SJCRH30 (cell line): ENCODE measurements at regions not wholly inside any gene's neighbourhood (a gene's known extent, or its start where the extent isn't known, plus 50 kb on each side); places are given as distances from the start of the nearest gene placed in this dataset.

ENCODE experiments used
- DNase-seq, 2 experiments: peaks; one replicate each; pipeline ENCODE4 v3.0.0-alpha.2; 2015 to 2020
- H3K27ac ChIP-seq: fragments of 250-450 bp; sonication (Bioruptor Pico); 2 replicates; pipeline ENCODE4 v1.5.1; 2020; ENCODE audit warnings: mild to moderate bottlenecking, moderate library complexity
- H3K27me3 ChIP-seq: fragments of 250-450 bp; sonication (Bioruptor Pico); 2 replicates; pipeline ENCODE4 v1.5.1; 2020; ENCODE audit warnings: mild to moderate bottlenecking, moderate library complexity
- H3K36me3 ChIP-seq: fragments of 250-450 bp; sonication (Bioruptor Pico); 2 replicates; pipeline ENCODE4 v1.5.1; 2020; ENCODE audit warnings: mild to moderate bottlenecking, moderate library complexity
- H3K4me1 ChIP-seq: fragments of 250-450 bp; sonication (Bioruptor Pico); 2 replicates; pipeline ENCODE4 v1.5.1; 2020; ENCODE audit warnings: mild to moderate bottlenecking, moderate library complexity
- H3K4me3 ChIP-seq: fragments of 250-450 bp; sonication (Bioruptor Pico); 2 replicates; pipeline ENCODE4 v1.5.1; 2020; ENCODE audit warnings: mild to moderate bottlenecking, moderate library complexity
- H3K9me3 ChIP-seq: fragments of 250-450 bp; sonication (Bioruptor Pico); replicated peaks from 2 replicates; pipeline ENCODE4 v1.5.1; 2020; ENCODE audit warnings: mild to moderate bottlenecking, moderate library complexity

DNA sequence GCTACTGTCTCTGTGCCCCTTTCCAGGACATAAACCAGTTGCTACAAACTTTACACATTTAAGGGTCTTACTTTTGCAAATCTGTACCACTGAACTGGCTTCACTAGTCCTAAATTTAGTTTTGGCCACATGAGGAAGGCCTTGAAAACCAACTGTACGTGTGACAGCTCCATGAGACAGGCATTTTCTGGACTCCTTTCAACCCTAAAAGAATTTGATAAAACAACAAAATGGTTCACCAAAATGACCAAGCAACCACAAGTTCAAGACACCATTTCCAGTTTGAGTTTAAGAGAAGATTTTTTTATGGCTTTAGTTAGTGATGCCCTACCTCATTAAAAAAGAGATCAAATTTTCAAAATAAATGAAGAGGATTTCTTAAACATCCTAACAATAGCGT is 246.4 kb downstream of the ZNF674 start:
- H3K27me3 ChIP-seq = no peaks in the 10 kb centered on the region

DNA sequence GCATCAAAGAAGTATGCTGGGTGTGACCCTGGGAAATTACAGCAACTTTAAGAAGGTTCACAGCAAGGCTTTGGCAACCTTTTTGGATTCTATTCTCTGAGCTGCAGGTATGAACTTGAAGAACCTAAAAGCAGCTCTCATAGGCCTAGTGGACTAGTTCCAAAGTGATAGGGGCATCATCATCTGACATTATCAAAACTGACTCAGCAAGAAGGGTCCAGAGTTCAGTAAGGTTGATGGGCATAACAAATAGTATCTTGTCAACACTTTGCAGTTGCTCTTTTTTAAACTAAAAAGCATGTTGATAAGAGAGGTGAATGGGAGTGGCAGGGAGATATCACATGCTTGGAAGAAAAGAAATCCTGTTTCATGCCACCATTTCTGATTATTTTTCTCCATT is 249.3 kb downstream of the ZNF674 start:
- Histone ChIP-seq H3K4me1 (no peaks in the 10 kb centered on the region), H3K27me3 (no peaks in the 10 kb centered on the region), H3K4me3 (no peak overlapping the region), H3K27ac (no peak overlapping the region), H3K36me3 (no peaks in the 10 kb centered on the region), H3K9me3 (no peaks in the 10 kb centered on the region)
- no peak for DNase-seq

More for the DNA sequence above, 246.4 kb downstream of the ZNF674 start:
- Histone ChIP-seq H3K27ac (no peak overlapping the region), H3K9me3 (no peaks in the 10 kb centered on the region), H3K4me1 (no peaks in the 10 kb centered on the region), H3K36me3 (no peaks in the 10 kb centered on the region), H3K4me3 (no peak overlapping the region)
- no peak for DNase-seq

DNA sequence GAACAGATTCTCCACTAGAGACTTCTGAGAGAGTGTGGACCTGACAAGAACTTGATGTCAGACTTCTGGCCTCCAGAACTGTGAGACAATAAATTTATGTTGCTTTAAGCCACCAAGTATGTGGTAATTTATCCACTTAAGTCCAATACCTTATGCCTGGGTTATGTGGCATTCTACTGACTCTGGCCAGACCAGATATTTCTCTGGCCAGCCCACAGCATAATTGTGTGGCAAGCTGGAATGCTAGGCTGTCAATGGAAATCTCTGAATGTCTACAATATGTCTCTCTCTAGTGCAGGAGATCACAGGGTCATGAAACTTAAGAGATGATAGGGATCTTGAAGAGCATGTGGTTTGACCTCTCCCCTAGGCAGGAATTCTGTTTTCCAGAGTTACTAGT is 251.0 kb downstream of the ZNF674 start:
- no peak overlapping the region for H3K27ac ChIP-seq
- H3K4me3 ChIP-seq = no peak overlapping the region
- no peaks in the 10 kb centered on the region for H3K9me3 ChIP-seq
- no peak for DNase-seq
- no peaks in the 10 kb centered on the region for H3K4me1 ChIP-seq
- H3K36me3 ChIP-seq = no peaks in the 10 kb centered on the region
- H3K27me3 ChIP-seq = no peaks in the 10 kb centered on the region

DNA sequence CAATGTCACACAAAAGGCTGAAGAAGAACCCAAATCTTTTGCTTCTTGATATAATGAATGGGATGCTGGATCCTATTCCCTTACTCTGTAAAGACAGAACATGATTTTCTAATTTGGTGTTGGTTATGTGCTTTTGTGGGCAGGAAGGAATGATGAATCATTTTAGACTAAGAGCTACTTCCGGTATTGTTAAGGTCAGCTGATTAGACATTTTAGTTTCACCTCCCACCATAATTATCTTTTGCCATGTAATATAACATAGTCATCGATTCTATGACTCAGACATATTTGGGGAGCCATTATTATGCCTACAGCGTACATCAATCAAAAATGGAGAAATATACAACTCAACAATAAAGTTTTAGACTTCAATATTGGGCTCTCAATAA is 265.3 kb downstream of the ZNF674 start:
- Histone ChIP-seq H3K4me3 (no peak overlapping the region), H3K27me3 (no peaks in the 10 kb centered on the region), H3K4me1 (no peaks in the 10 kb centered on the region), H3K36me3 (no peaks in the 10 kb centered on the region), H3K9me3 (no peaks in the 10 kb centered on the region), H3K27ac (no peak overlapping the region)
- no peak for DNase-seq

DNA sequence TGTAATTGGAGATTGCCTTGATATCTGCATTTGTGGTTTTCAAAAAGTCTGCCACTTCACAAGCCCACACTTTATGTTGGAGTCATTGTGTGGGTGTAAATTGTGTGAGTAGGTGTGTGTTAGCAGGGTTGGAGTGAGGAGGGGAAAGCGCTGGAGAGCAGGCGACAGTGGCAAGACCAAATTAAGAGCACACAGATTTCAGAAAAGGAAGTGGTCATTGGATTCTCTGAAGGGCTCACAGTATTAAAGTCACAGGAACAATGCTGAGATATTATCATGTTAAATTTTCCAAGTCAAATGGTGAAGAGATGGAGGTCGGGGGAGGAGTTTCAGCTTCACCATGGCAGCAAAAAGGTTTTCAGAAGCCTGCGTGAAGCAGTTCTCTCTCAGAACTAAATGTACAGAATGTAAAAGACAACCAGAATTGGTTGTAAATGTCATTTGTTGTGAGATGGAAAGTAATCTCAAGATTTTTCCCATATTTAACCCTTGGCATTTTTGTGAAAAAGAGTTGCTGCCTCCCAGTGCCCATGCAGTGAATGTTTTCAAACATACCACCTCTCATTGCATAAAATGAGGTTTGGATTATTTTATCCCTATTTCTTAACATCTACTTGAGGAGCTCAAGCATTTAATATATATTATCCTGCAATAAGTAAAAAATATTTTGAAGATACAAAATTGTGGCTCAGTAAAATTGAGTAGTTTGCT is 265.9 kb downstream of the ZNF674 start:
- H3K9me3 ChIP-seq = no peaks in the 10 kb centered on the region
- no peaks in the 10 kb centered on the region for H3K27me3 ChIP-seq
- no peaks in the 10 kb centered on the region for H3K4me1 ChIP-seq
- no peak overlapping the region for H3K4me3 ChIP-seq
- no peak for DNase-seq
- no peaks in the 10 kb centered on the region for H3K36me3 ChIP-seq
- no peak overlapping the region for H3K27ac ChIP-seq

DNA sequence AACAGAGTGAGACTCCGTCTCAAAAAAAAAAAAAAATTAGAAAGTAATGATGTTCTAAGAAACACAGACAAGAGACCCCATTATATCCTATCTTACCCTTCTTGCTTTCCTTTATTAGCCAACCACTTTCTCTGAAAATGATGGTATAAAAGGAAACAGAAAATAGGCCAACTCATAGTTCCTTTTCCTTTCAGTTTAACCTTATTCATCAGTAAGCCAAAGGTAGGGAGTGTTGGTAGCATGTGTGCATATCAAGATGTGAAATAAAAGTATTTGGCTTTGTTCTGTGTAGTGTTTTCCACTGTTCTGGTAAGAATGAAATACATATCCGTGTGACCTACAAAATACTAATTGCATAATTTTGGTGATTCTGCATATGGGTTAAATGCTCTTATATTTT is 266.6 kb downstream of the ZNF674 start:
- Histone ChIP-seq H3K27me3 (no peaks in the 10 kb centered on the region), H3K9me3 (no peaks in the 10 kb centered on the region), H3K36me3 (no peaks in the 10 kb centered on the region), H3K27ac (no peak overlapping the region), H3K4me1 (no peaks in the 10 kb centered on the region), H3K4me3 (no peak overlapping the region)
- DNase-seq = no peak

DNA sequence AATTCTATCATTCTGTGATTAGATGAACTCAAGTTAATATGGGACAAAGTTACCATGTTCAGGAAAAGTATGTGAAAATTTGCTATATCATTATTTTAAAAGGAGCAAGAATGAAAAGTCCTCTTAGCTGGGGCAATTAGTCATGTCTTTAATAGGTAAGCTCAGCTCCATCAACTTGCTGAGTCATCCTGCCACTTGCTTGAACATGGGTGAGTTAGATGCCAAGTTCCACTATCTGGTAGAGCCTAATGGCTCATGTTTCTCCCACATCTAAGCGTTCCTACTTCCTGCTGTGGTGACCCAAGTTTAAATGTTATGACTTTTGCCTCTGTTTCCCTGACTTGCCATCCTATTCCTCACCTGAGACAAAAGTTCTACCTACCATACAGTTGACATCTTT is 276.8 kb downstream of the ZNF674 start:
- Histone ChIP-seq H3K4me3 (no peak overlapping the region), H3K27me3 (no peaks in the 10 kb centered on the region), H3K27ac (no peak overlapping the region), H3K9me3 (no peaks in the 10 kb centered on the region), H3K4me1 (no peaks in the 10 kb centered on the region), H3K36me3 (no peaks in the 10 kb centered on the region)
- no peak for DNase-seq

DNA sequence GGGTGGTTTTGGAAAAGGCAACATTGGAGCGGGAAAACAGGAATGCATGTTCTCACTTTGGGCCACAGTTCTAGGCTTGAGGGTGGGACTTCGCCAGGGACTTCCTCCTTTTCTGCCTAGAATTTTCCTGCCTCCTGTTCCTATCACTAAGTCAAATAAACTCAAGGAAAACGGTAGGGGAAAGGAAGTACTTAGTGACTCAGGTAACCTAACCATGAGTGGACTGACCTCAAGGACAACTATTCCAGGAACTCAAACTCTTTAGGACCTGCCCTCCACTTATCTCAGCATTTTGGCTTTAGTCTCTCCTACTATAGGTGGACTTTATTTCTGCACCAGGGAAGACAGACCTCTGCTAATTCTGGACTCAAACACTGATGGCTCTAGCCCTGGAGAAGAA is 281.7 kb downstream of the ZNF674 start:
- no peak overlapping the region for H3K4me3 ChIP-seq
- H3K4me1 ChIP-seq = no peaks in the 10 kb centered on the region
- no peak for DNase-seq
- no peaks in the 10 kb centered on the region for H3K36me3 ChIP-seq
- H3K27ac ChIP-seq = no peak overlapping the region
- no peaks in the 10 kb centered on the region for H3K9me3 ChIP-seq
- H3K27me3 ChIP-seq = no peaks in the 10 kb centered on the region

DNA sequence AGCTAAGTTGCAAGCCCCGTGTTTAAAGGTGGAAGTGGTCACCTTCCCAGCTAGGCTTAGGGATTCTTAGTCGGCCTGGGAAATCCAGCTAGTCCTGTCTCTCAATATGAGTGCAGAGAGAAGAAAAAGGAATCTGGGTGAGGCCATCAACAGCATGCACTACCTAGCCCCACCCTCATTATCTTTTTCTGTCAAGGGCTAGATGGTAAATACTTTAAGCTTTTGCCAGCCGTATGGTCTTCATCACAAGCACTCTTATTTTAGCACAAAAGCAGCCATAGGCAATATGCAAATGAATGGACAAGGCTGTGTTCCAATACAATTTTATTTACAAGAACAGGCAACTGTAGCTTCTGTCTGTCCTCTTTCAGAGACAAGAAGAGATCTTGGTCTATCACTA is 282.9 kb downstream of the ZNF674 start:
- no peak overlapping the region for H3K27ac ChIP-seq
- no peak for DNase-seq
- H3K4me3 ChIP-seq = no peak overlapping the region
- H3K36me3 ChIP-seq = no peaks in the 10 kb centered on the region
- no peaks in the 10 kb centered on the region for H3K27me3 ChIP-seq
- H3K9me3 ChIP-seq = no peaks in the 10 kb centered on the region
- H3K4me1 ChIP-seq = no peaks in the 10 kb centered on the region

DNA sequence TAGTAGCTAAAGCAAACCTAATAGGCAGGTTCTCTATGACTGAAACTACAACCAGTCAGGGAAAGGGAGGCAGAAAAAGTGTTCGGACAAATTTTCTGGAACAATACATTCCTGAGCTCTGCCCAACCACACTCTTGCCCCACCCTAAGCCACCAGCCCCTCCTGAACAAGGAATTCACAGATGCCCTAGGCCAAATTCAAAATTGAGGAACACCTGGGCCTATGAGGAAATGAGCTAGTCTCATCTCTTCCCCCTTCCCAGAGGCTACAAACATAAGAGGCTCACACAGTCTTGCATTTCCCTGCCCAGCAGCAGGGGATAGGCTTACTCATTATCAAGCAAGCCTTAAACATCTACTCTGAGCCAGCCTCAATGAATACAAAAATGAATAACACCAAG is 284.7 kb downstream of the ZNF674 start:
- H3K27me3 ChIP-seq = no peaks in the 10 kb centered on the region
- DNase-seq = no peak
- no peak overlapping the region for H3K4me3 ChIP-seq
- no peak overlapping the region for H3K27ac ChIP-seq
- no peaks in the 10 kb centered on the region for H3K4me1 ChIP-seq
- H3K36me3 ChIP-seq = no peaks in the 10 kb centered on the region
- H3K9me3 ChIP-seq = no peaks in the 10 kb centered on the region

DNA sequence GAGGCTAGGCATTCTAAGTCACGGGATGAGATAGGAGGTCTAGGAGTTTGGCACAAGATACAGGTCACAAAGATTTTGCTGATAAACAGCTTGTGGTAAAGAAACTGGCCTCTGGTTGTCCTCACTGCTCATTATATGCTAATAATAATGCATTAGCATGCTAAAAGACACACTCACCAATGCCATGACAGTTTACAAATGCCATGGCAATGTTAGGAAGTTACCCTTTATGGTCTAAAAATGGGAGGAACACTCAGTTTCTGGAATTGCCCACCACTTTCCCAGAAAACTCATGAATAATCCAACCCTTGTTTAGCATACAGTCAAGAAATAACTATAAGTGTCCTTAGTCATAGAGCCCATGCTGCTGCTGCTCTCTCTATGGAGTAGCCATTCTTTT is 286.9 kb downstream of the ZNF674 start:
- DNase-seq = no peak

DNA sequence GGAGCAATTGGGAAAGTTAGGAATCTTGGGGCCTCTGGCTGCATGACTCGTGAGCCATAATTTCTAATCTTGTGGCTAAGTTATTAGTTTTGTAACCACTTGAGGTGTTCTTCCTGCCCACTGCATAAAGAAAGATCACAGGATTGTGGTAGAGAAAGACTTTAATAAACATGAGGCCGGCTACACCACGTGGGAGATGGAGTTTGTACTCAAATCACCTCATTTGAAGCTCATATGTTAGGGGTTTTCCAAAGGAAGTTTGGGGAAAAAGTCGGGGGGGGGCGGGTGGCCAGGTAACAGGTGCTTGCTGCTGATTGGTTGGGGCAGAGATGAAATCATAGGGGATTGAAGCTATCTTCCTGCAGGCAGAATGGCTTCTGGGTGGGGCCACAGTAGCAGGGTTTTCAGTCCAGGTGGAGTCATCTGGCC is 287.8 kb downstream of the ZNF674 start:
- H3K9me3 ChIP-seq = no peaks in the 10 kb centered on the region
- no peak overlapping the region for H3K27ac ChIP-seq

More for the DNA sequence above, 286.9 kb downstream of the ZNF674 start:
- Histone ChIP-seq H3K4me3 (no peak overlapping the region), H3K27me3 (no peaks in the 10 kb centered on the region), H3K4me1 (no peaks in the 10 kb centered on the region), H3K9me3 (no peaks in the 10 kb centered on the region), H3K36me3 (no peaks in the 10 kb centered on the region), H3K27ac (no peak overlapping the region)

DNA sequence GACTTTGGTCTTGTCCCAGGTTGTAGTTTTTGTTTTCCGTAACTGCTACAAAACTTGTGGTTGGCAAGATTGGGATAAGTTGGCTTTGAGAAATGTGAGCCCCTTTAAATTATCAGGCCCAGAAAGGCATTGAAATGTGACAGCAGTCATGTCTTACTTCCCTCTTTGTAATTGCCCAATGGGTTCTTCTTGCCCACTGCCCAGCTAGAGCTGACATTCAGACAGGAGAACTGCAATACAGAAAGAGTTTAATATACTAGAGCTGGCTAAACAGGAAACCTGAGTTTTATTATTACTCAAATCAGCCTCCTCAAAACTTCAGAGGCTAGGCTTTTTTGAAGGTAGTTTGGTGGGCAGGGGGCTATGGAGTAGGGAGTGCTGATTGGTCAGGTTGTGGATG is 288.3 kb downstream of the ZNF674 start:
- no peaks in the 10 kb centered on the region for H3K9me3 ChIP-seq
- H3K36me3 ChIP-seq = no peaks in the 10 kb centered on the region
- no peaks in the 10 kb centered on the region for H3K27me3 ChIP-seq
- H3K4me3 ChIP-seq = no peak overlapping the region
- DNase-seq = no peak
- no peak overlapping the region for H3K27ac ChIP-seq
- H3K4me1 ChIP-seq = no peaks in the 10 kb centered on the region

More for the DNA sequence above, 287.8 kb downstream of the ZNF674 start:
- Histone ChIP-seq H3K4me3 (no peak overlapping the region), H3K36me3 (no peaks in the 10 kb centered on the region), H3K4me1 (no peaks in the 10 kb centered on the region), H3K27me3 (no peaks in the 10 kb centered on the region)
- DNase-seq = no peak

DNA sequence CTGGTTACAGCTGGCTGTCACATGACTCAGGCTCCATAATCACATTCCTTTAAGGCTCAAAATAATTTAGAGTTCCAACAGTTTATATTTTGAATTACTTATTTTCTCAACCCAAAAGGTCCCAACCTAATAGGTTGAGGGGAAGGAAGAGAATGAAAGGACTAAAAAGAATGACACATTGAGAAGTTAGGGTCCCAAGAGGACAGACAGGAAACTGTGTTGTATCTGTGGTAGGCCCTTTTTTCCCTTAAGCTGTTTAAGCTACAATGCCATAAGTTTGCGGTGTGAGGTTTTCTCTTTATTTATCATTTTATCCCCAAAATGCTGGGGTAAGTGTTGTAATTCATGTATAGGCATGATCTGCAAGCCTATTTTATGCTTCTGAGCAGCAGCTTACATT is 290.2 kb downstream of the ZNF674 start:
- H3K27me3 ChIP-seq = no peaks in the 10 kb centered on the region
- no peaks in the 10 kb centered on the region for H3K4me1 ChIP-seq
- no peak overlapping the region for H3K4me3 ChIP-seq
- no peak for DNase-seq
- H3K9me3 ChIP-seq = no peaks in the 10 kb centered on the region
- H3K27ac ChIP-seq = no peak overlapping the region
- H3K36me3 ChIP-seq = no peaks in the 10 kb centered on the region

DNA sequence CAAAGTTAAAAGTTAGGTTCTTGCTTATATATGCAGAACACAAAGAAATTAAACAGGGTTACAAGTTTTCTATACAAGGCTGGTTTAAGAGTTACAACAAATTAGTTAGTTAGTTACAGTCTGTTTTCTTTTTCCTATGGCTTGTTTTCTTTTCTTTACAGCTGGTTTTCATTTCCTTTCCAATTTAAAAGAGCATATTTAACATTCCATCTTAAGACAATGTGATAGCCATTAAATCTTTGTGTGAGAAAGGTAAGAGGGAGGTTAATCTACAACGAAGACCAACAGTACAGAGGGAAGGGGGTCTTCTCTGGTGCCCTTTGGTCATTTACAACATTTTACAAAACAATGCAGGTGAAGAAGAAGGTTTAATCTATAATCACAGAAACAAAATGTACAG is 290.6 kb downstream of the ZNF674 start:
- no peak for DNase-seq
- no peak overlapping the region for H3K27ac ChIP-seq

DNA sequence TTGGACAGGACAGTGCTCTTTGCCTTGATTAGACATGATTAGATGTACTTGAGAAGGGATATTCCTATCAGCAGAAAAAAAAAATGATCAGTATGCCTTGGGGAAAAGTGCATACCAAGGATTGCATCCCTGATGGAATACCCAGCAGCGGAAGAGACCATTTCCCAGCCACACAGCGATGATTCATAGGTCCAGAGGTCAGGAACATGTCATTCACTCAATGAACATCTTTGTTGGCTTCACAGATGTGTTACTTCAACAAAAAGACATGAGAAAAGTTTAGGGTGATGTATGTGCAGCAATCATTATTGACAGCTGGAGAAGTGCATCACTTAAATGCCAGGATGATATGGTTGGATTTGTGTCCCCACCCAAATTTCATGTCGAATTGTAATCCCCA is 293.5 kb downstream of the ZNF674 start:
- Histone ChIP-seq H3K9me3 (no peaks in the 10 kb centered on the region), H3K27ac (no peak overlapping the region), H3K4me3 (no peak overlapping the region), H3K4me1 (no peaks in the 10 kb centered on the region), H3K36me3 (no peaks in the 10 kb centered on the region), H3K27me3 (no peaks in the 10 kb centered on the region)
- DNase-seq = no peak

More for the DNA sequence above, 290.6 kb downstream of the ZNF674 start:
- Histone ChIP-seq H3K9me3 (no peaks in the 10 kb centered on the region), H3K27me3 (no peaks in the 10 kb centered on the region), H3K36me3 (no peaks in the 10 kb centered on the region), H3K4me3 (no peak overlapping the region), H3K4me1 (no peaks in the 10 kb centered on the region)
